Keratinocyte (primary cell): ENCODE measurements at regions not wholly inside any gene's neighbourhood (a gene's known extent, or its start where the extent isn't known, plus 50 kb on each side); places are given as distances from the start of the nearest gene placed in this dataset.
A peak's percentile ranks its signal among the peaks of the same experiment; 100 is the strongest.

Experiments
- DNase-seq: peaks from one replicate; pipeline ENCODE4 v3.0.0-alpha.2; 2011; ENCODE audit warnings: low read depth, missing footprints, low spot score
- FAIRE-seq: peaks from 2 replicates; lab custom pipeline; 2011; peaks lifted over from hg19 to GRCh38; lab: Jason Lieb, UNC
- H2AFZ ChIP-seq: 2 replicates; pipeline ENCODE4 v1.6.0; 2012; ENCODE audit warnings: low read length, control low read depth, inconsistent platforms; ENCODE audit not compliant: control insufficient read depth
- H3K27ac ChIP-seq: 2 replicates; pipeline ENCODE4 v1.5.1; 2011; ENCODE audit warnings: low read length; ENCODE audit not compliant: control insufficient read depth, insufficient read depth
- H3K27me3 ChIP-seq: 3 replicates; pipeline ENCODE4 v1.6.0; 2011; ENCODE audit warnings: low read length; ENCODE audit not compliant: control insufficient read depth, insufficient read depth; ENCODE audit errors: extremely low read depth
- H3K36me3 ChIP-seq, 2 experiments: 2 replicates in 1 of 2; 3 replicates in 1 of 2; pipeline ENCODE4 v1.5.1; 2011; ENCODE audit warnings: low read length in 2 of 2, mild to moderate bottlenecking in 1 of 2; ENCODE audit not compliant: control insufficient read depth in 2 of 2, insufficient read depth in 2 of 2; ENCODE audit errors: extremely low read depth in 1 of 2
- H3K4me1 ChIP-seq: 3 replicates; pipeline ENCODE4 v1.5.1; 2011; ENCODE audit warnings: low read length; ENCODE audit not compliant: control insufficient read depth, insufficient read depth; ENCODE audit errors: extremely low read depth
- H3K4me2 ChIP-seq: 3 replicates; pipeline ENCODE4 v1.6.0; 2011; ENCODE audit warnings: low read depth, low read length; ENCODE audit not compliant: control insufficient read depth, insufficient read depth; ENCODE audit errors: extremely low read depth
- H3K4me3 ChIP-seq, 3 experiments: fragments of 200-600 bp in 1 of 3; sonication (generic) in 1 of 3; 2 replicates in 2 of 3; 3 replicates in 1 of 3; pipeline ENCODE4 v1.5.1; 2011 to 2016; ENCODE audit warnings: low read length in 3 of 3, mild to moderate bottlenecking in 3 of 3, control low read depth in 2 of 3, inconsistent platforms in 1 of 3, low read depth in 1 of 3, mixed read lengths in 1 of 3, mixed run types in 1 of 3, moderate library complexity in 1 of 3; ENCODE audit not compliant: control insufficient read depth in 2 of 3, insufficient read depth in 2 of 3; ENCODE audit errors: extremely low read depth in 1 of 3
- H3K79me2 ChIP-seq: 2 replicates; pipeline ENCODE4 v1.6.0; 2012; ENCODE audit warnings: low read length; ENCODE audit not compliant: control insufficient read depth, insufficient read depth
- H3K9ac ChIP-seq: 3 replicates; pipeline ENCODE4 v1.6.0; 2011; ENCODE audit warnings: low read length; ENCODE audit not compliant: control insufficient read depth, insufficient read depth; ENCODE audit errors: extremely low read depth
- H3K9me1 ChIP-seq: 3 replicates; pipeline ENCODE4 v1.6.0; 2011; ENCODE audit warnings: low read length; ENCODE audit not compliant: control insufficient read depth, insufficient read depth; ENCODE audit errors: extremely low read depth
- H3K9me3 ChIP-seq: 2 replicates; pipeline ENCODE4 v1.5.1; 2012; ENCODE audit warnings: low read depth, low read length; ENCODE audit not compliant: control insufficient read depth
- H4K20me1 ChIP-seq: 3 replicates; pipeline ENCODE4 v1.6.0; 2011; ENCODE audit warnings: low read length; ENCODE audit not compliant: control insufficient read depth, insufficient read depth; ENCODE audit errors: extremely low read depth
- CTCF ChIP-seq, 3 experiments: IDR thresholded peaks in 1 of 3; conservative IDR thresholded peaks in 1 of 3; optimal IDR thresholded peaks in 1 of 3; 2 replicates in 2 of 3; 3 replicates in 1 of 3; pipeline versions ENCODE3 to v1.5.1; 2011; ENCODE audit warnings: low read length in 3 of 3, mild to moderate bottlenecking in 3 of 3, moderate library complexity in 2 of 3, control low read depth in 1 of 3, inconsistent platforms in 1 of 3; ENCODE audit not compliant: insufficient read depth in 2 of 3; ENCODE audit errors: extremely low read depth in 1 of 3
- EZH2 ChIP-seq: IDR thresholded peaks from one replicate; pipeline ENCODE4 v1.6.1; 2012; ENCODE audit warnings: inconsistent platforms, mild to moderate bottlenecking, low read length, moderate library complexity
- dilution Hi-C: fragments of 300-500 bp; cut with MboI; formaldehyde crosslinking; loops from one replicate; pipeline ENCODE4 v1.7.0; 2020; ENCODE audit warnings: low sequenced_read_pairs; ENCODE audit not compliant: extremely low pct_ligation_motif_present

- no peaks in the 10 kb centered on the region for H3K36me3 ChIP-seq
- no peaks in the 10 kb centered on the region for H3K79me2 ChIP-seq
- TF ChIP-seq EZH2 (no peak), CTCF (optimal IDR thresholded peaks at IDR 0.05 in 1 of 3, IDR thresholded peaks at IDR 0.05 in 1 of 3, conservative IDR thresholded peaks at IDR 0.05 in 1 of 3; ENCODE audit: extremely low read depth in 1 of 3, insufficient read depth in 2 of 3, low read length in 3 of 3) (peak; percentile 33 to 57 (median 37))
- dilution Hi-C loops, result no loop called here
- peak; percentile 49 for DNase-seq
- peak overlapping the region; percentile 79 for H2AFZ ChIP-seq
- H3K4me3 ChIP-seq, result peak overlapping the region in 2 of 3 experiments; percentile 55 to 63
- no peaks in the 10 kb centered on the region for H4K20me1 ChIP-seq
- no peaks in the 10 kb centered on the region for H3K9me1 ChIP-seq
- FAIRE-seq, result peak; percentile 69
- peak overlapping the region; percentile 91 for H3K4me2 ChIP-seq
- peaks cover 16% of the 10 kb centered on the region for H3K4me1 ChIP-seq
- H3K9ac ChIP-seq, result peak overlapping the region; percentile 11
- H3K27ac ChIP-seq, result peak overlapping the region; percentile 45
- no peaks in the 10 kb centered on the region for H3K27me3 ChIP-seq
- H3K9me3 ChIP-seq, result no peaks in the 10 kb centered on the region
Measured at GRCh38 chr7:15015545-15016314, 113.2 kb upstream of the DGKB start.

- Histone ChIP-seq H3K9me1 (no peaks in the 10 kb centered on the region), H3K9me3 (no peaks in the 10 kb centered on the region), H3K27ac (no peak overlapping the region), H3K4me1 (peaks cover 14% of the 10 kb centered on the region), H3K79me2 (no peaks in the 10 kb centered on the region), H4K20me1 (no peaks in the 10 kb centered on the region), H3K27me3 (no peaks in the 10 kb centered on the region), H3K4me2 (no peak overlapping the region), H2AFZ (no peak overlapping the region), H3K4me3 (no peak overlapping the region), H3K9ac (no peak overlapping the region), H3K36me3 (no peaks in the 10 kb centered on the region)
- dilution Hi-C loops, result no loop called here
- TF ChIP-seq EZH2, result no peak
- no peak for TF ChIP-seq CTCF (optimal IDR thresholded peaks at IDR 0.05 in 1 of 3, IDR thresholded peaks at IDR 0.05 in 1 of 3, conservative IDR thresholded peaks at IDR 0.05 in 1 of 3; ENCODE audit: extremely low read depth in 1 of 3, insufficient read depth in 2 of 3, low read length in 3 of 3)
- no peak for FAIRE-seq
- DNase-seq, result no peak
Measured at GRCh38 chr7:15012135-15012534, 109.6 kb upstream of the DGKB start.
